ENCODE measurements at regions not wholly inside any gene's neighbourhood (a gene's known extent, or its start where the extent isn't known, plus 50 kb on each side); places are given as distances from the start of the nearest gene placed in this dataset.

DNA sequence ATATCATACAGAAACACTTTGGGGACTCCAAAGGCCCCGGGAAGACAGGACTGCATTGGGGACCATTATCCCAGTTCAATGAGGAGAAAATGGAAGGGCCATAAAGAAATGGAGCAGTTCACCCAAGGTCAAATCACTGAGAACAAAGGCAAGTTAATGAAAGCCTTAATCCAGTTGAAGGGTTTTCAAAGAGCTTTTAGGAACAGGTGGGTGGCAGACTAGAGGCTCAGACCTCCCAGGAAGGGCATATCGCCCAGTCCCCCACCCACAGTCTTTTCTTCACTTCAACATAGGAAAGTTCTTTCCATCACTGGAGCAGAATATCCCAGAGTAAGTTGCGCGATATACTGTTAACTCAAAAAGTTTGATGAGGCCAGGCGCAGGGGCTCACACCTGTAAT is 136.1 kb upstream of the CCND2 start:
- Histone ChIP-seq H2AFZ (replicated peaks; ENCODE audit: low read length, poor library complexity) (no peak overlapping the region), H3K14ac (replicated peaks; ENCODE audit: low read depth, low read length) (no peak overlapping the region), H3K9me1 (ENCODE audit: insufficient read depth, low read length) (no peaks in the 10 kb centered on the region), H2BK20ac (ENCODE audit: low read depth, low read length) (no peak overlapping the region), H3K4ac (ENCODE audit: low read depth, low read length) (no peak overlapping the region), H2AK9ac (replicated peaks; ENCODE audit: low read depth, low read length, poor library complexity) (no peak overlapping the region), H3K4me2 (ENCODE audit: low read depth, low read length) (no peak overlapping the region), H4K8ac (ENCODE audit: low read depth in 2 of 2, low read length in 2 of 2) (no peak overlapping the region), H3K4me1 (ENCODE audit: control insufficient read depth, insufficient read depth, low read length) (peaks cover 9% of the 10 kb centered on the region; the same call in 1 of the 2 replicates), H3K36me3 (ENCODE audit: control insufficient read depth, insufficient read depth, low read length) (no peaks in the 10 kb centered on the region), H3K4me3 (ENCODE audit: insufficient read depth, low read depth, low read length) (no peak overlapping the region), H3K23ac (ENCODE audit: low read depth, low read length) (no peak overlapping the region), H3K27ac (ENCODE audit: insufficient read depth, low read length) (no peak overlapping the region), H2AK5ac (ENCODE audit: low read depth, low read length) (no peak overlapping the region), H2BK15ac (ENCODE audit: low read depth, low read length) (no peak overlapping the region), H3K18ac (ENCODE audit: low read depth, low read length) (no peak overlapping the region), H3K9me3 (ENCODE audit: control insufficient read depth, insufficient read depth, low read length) (no peaks in the 10 kb centered on the region), H3K27me3 (ENCODE audit: control insufficient read depth, insufficient read depth, low read length) (no peaks in the 10 kb centered on the region), H3K9ac (ENCODE audit: low read depth, low read length) (no peak overlapping the region), H3K56ac (ENCODE audit: extremely low read depth, insufficient read depth, low read length) (no peak overlapping the region), H3K79me1 (ENCODE audit: low read depth in 1 of 2, low read length in 2 of 2) (no peaks in the 10 kb centered on the region), H2BK120ac (ENCODE audit: low read depth, low read length) (no peak overlapping the region), H4K5ac (ENCODE audit: low read depth, low read length) (no peak overlapping the region), H2BK5ac (ENCODE audit: low read depth, low read length, poor library complexity, severe bottlenecking) (no peak overlapping the region), H4K20me1 (ENCODE audit: insufficient read depth, low read length) (no peaks in the 10 kb centered on the region), H4K91ac (ENCODE audit: insufficient read depth, low read depth, low read length) (no peak overlapping the region)
- 80% methylated on average over 1 of the region's 5 CpGs; no CpG with 5 or more reads in 1 of the 2 experiments for WGBS, 2 experiments (ENCODE audit: extremely low coverage in 2 of 2, insufficient read length in 1 of 2)
- BruUV-seq (replicated peaks), result no TSS peak
- ChIA-PET CTCF (interaction anchor here (1.0 kb wide), 1 partner anchor 21 kb away, joined by 3 read pairs; no protein-coding TSS in a partner anchor), POLR2A (ENCODE audit: unreplicated experiment) (no interaction called here)
- DNase-seq (no peak), ATAC-seq (ENCODE audit: low read depth) (no peak)
- dilution Hi-C loops (cut with HindIII; ENCODE audit: low sequenced_read_pairs, unreplicated experiment), result no loop called here
- no peak for TF ChIP-seq POLR2A (IDR thresholded peaks at IDR 0.05; ENCODE audit: low read depth, low read length)
- TF ChIP-seq USF2 (IDR thresholded peaks at IDR 0.05; ENCODE audit: low read depth, low read length), result no peak
- no peak for TF ChIP-seq RCOR1 (IDR thresholded peaks at IDR 0.05; ENCODE audit: insufficient replicate concordance, low read length)
- no peak for TF ChIP-seq FOS (IDR thresholded peaks at IDR 0.05; ENCODE audit: low read depth, low read length)
- TF ChIP-seq ELK1 (IDR thresholded peaks at IDR 0.05; ENCODE audit: borderline replicate concordance, low read depth, low read length), result no peak
- no peak for TF ChIP-seq RAD21 (IDR thresholded peaks at IDR 0.05; ENCODE audit: low read length)
- TF ChIP-seq CTCF (conservative IDR thresholded peaks at IDR 0.05; ENCODE audit: low read depth, low read length), result no peak
- no peak for TF ChIP-seq CHD1 (IDR thresholded peaks at IDR 0.05; ENCODE audit: low read depth, low read length)
- no peak for TF ChIP-seq SMC3 (IDR thresholded peaks at IDR 0.05; ENCODE audit: low read depth, low read length)
- TF ChIP-seq MXI1 (IDR thresholded peaks at IDR 0.05; ENCODE audit: borderline replicate concordance, low read depth, low read length), result no peak
- in situ Hi-C loops (cut with MboI; ENCODE audit: low sequenced_read_pairs), result no loop called here
- intact Hi-C loops (cut with micrococcal nuclease), result no loop called here

All from IMR-90 (cell line).